Left ventricle myocardium inferior (tissue), 1 donor: ENCODE measurements at regions not wholly inside any gene's neighbourhood (a gene's known extent, or its start where the extent isn't known, plus 50 kb on each side); places are given as distances from the start of the nearest gene placed in this dataset.

Experiments used
- DNase-seq: peaks from one replicate; pipeline ENCODE4 v3.0.0-alpha.2; 2020
- H3K27ac ChIP-seq: fragments of 200-600 bp; replicated peaks from 2 replicates; pipeline ENCODE4 v1.8.0; 2021
- H3K27me3 ChIP-seq: fragments of 200-600 bp; 2 replicates; pipeline ENCODE4 v1.8.0; 2021; ENCODE audit warnings: low read depth
- H3K36me3 ChIP-seq: fragments of 200-600 bp; 2 replicates; pipeline ENCODE4 v1.8.0; 2021
- H3K4me1 ChIP-seq: fragments of 200-600 bp; 2 replicates; pipeline ENCODE4 v1.8.0; 2021
- H3K4me3 ChIP-seq: fragments of 200-600 bp; 2 replicates; pipeline ENCODE4 v1.8.0; 2021; ENCODE audit warnings: mild to moderate bottlenecking, moderate library complexity
- H3K9me3 ChIP-seq: fragments of 200-600 bp; replicated peaks from 2 replicates; pipeline ENCODE4 v1.8.0; 2021
- intact Hi-C: fragments of 100-400 bp; cut with micrococcal nuclease; formaldehyde crosslinking; loops from one replicate; pipeline ENCODE4 v1.11.0; 2022
- TF ChIP-seq, protein P1 (sequence below): fragments of 200-600 bp; IDR thresholded peaks from 2 replicates; pipeline ENCODE4 v1.8.0; 2021; ENCODE audit warnings: antibody characterized with exemption, mild to moderate bottlenecking, borderline replicate concordance
- donor health status: DM: no; HTN: yes; CAD: no; lungs with severe emphysema.

DNA sequence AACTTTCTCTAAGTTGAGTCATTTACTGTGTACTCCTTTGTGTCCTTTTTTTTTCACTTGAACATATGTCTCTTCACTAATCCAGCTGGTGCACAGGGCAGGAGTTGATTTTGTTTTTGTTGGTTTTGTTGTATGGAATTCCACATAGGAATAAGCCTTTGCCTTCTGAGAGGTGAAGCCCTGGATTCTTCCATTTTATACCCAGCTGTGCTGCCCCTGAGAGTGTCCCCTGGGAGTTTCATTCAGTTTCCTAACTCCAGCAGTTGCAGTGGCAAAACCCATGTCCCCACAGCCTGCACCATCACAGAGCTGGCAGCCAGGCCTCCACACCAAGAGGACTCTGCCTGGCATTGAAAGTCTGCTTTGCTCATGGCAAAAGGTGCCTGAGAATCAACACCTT is 107.3 kb upstream of the SYNDIG1 start:
- Histone ChIP-seq H3K4me1 (peaks cover 2% of the 10 kb centered on the region), H3K4me3 (no peak overlapping the region), H3K27me3 (peaks cover 8% of the 10 kb centered on the region), H3K27ac (no peak overlapping the region), H3K9me3 (peaks cover 15% of the 10 kb centered on the region), H3K36me3 (no peaks in the 10 kb centered on the region)
- intact Hi-C loops = no loop called here
- DNase-seq = no peak
- TF ChIP-seq, protein P1, sequence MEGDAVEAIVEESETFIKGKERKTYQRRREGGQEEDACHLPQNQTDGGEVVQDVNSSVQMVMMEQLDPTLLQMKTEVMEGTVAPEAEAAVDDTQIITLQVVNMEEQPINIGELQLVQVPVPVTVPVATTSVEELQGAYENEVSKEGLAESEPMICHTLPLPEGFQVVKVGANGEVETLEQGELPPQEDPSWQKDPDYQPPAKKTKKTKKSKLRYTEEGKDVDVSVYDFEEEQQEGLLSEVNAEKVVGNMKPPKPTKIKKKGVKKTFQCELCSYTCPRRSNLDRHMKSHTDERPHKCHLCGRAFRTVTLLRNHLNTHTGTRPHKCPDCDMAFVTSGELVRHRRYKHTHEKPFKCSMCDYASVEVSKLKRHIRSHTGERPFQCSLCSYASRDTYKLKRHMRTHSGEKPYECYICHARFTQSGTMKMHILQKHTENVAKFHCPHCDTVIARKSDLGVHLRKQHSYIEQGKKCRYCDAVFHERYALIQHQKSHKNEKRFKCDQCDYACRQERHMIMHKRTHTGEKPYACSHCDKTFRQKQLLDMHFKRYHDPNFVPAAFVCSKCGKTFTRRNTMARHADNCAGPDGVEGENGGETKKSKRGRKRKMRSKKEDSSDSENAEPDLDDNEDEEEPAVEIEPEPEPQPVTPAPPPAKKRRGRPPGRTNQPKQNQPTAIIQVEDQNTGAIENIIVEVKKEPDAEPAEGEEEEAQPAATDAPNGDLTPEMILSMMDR = no peak

DNA sequence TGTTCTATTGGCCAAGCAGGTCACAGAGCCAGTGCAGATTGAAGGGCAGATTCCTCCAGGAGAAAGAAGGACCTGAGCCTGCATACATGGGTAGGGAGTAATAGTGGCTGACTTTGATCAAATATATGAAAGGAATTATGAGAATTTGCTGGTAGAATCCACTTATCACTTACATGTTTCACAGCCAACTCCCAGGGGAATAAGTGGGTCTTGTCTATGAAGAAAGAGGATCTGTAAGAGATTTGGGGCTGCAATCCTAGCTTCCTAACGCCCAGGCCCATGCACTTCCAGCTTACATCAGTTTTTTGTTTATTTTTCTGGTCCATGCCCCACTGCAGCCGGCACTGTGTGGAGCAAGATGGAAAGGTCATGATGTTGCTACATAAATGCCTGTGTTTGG is 107.9 kb upstream of the SYNDIG1 start:
- TF ChIP-seq, protein P1 = no peak
- Histone ChIP-seq H3K36me3 (no peaks in the 10 kb centered on the region), H3K9me3 (peaks cover 15% of the 10 kb centered on the region), H3K27ac (no peak overlapping the region), H3K4me3 (no peak overlapping the region), H3K4me1 (peaks cover 2% of the 10 kb centered on the region), H3K27me3 (peaks cover 5% of the 10 kb centered on the region)
- intact Hi-C loops = no loop called here
- no peak for DNase-seq

DNA sequence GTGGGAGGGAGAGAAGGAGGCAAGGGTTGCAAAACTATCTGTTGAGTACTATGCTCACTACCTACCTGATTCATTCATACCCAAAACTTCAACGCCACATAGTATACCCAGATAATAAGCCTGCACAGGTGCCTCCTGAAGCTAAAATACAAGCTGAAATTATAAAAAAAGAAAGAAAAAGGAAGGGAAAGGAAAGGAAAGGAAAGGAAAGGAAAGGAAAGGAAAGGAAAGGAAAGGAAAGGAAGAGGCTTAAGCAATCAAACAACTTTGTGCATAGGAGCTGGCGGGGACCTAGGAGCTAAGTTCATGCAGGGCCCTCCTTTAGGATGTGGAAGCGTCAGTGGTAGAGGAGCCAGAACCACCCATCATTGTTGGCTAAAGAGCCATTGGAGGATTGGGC is 108.9 kb upstream of the SYNDIG1 start:
- H3K27me3 ChIP-seq = peaks cover 5% of the 10 kb centered on the region

DNA sequence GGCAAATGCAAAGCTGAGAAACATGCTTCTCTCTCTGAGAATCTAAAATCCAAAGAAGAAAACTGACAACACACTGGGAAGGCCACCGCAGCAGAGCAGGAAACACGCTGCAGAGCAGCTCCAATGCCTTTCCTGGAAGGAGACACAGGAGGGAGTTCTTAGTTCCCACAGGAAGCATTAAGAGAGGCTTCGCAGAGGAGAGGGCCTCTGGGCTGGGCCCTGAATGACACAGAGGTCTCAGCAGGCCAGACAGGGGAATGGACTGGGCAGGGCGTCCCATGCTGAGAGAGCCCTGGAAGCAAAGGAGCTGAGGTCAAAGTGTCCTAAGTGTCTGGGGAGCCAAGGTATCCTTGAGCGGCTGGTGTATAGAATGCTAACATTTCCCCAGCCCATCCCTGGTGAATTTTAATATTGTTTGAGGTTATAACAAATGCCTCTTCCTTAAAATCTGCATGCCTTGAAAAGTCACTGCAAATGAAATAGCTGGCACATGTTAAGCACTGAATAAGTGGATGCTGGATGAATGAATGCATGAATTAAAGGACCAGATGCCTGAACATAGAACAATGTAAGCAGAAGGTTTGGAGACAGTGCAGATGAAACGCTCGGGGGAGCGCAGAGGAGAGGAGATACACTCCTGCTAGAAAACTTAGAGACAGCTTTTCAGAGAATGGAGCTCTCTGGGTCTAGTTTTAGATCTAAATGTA is 110.0 kb upstream of the SYNDIG1 start:
- Histone ChIP-seq H3K9me3 (peaks cover 15% of the 10 kb centered on the region), H3K27ac (no peak overlapping the region), H3K4me3 (no peak overlapping the region), H3K4me1 (peaks cover 2% of the 10 kb centered on the region), H3K36me3 (no peaks in the 10 kb centered on the region), H3K27me3 (peaks cover 5% of the 10 kb centered on the region)
- TF ChIP-seq, protein P1 = no peak
- DNase-seq = no peak
- intact Hi-C loops = no loop called here

More for the DNA sequence above, 108.9 kb upstream of the SYNDIG1 start:
- peaks cover 15% of the 10 kb centered on the region for H3K9me3 ChIP-seq
- DNase-seq = no peak
- H3K4me3 ChIP-seq = no peak overlapping the region
- H3K27ac ChIP-seq = no peak overlapping the region
- peaks cover 2% of the 10 kb centered on the region for H3K4me1 ChIP-seq
- no peaks in the 10 kb centered on the region for H3K36me3 ChIP-seq
- intact Hi-C loops = no loop called here
- TF ChIP-seq, protein P1 = no peak

DNA sequence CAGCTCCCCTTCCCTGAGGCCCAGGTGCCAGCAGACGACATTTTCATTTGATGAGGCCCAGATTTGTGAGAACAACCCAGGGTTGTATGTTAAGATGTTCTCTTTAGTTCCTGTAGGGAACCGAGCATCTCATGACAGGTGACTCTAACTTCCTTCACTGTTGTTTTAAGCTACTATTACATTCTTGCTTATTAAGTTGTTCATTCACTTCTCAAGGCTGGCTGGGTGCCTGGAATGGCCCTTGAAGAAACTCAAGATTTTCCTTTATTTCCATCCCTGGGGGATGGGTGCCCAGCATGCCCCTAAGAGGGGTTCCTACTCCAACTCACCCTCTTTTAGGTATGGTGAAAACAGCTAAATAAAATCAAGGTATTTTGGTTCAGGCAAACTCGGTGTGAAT is 111.5 kb upstream of the SYNDIG1 start:
- TF ChIP-seq, protein P1 = no peak
- intact Hi-C loops = no loop called here
- Histone ChIP-seq H3K4me3 (no peak overlapping the region), H3K9me3 (peaks cover 15% of the 10 kb centered on the region), H3K4me1 (peaks cover 2% of the 10 kb centered on the region), H3K36me3 (no peaks in the 10 kb centered on the region), H3K27me3 (peaks cover 5% of the 10 kb centered on the region), H3K27ac (no peak overlapping the region)
- DNase-seq = no peak
